WTC11 (cell line): ENCODE measurements at regions not wholly inside any gene's neighbourhood (a gene's known extent, or its start where the extent isn't known, plus 50 kb on each side); places are given as distances from the start of the nearest gene placed in this dataset.

Source experiments
- ELF4 ChIP-seq: sonication (generic); formaldehyde crosslinking; IDR thresholded peaks from 2 replicates; pipeline ENCODE4 v1.8.1; 2022; ENCODE audit warnings: low read depth, mild to moderate bottlenecking, moderate library complexity, missing genetic modification reagents
- FOXJ3 ChIP-seq: sonication (generic); formaldehyde crosslinking; IDR thresholded peaks from 2 replicates; pipeline ENCODE4 v1.9.0; 2021; ENCODE audit warnings: missing genetic modification reagents, mild to moderate bottlenecking, borderline replicate concordance
- JUN ChIP-seq: sonication (generic); formaldehyde crosslinking; IDR thresholded peaks from 2 replicates; pipeline ENCODE4 v1.8.0; 2023; ENCODE audit warnings: mild to moderate bottlenecking, missing genetic modification reagents
- NFE2L1 ChIP-seq: sonication (generic); formaldehyde crosslinking; IDR thresholded peaks from 2 replicates; pipeline ENCODE4 v1.8.1; 2023; ENCODE audit warnings: missing genetic modification reagents
- TP53 ChIP-seq: sonication (generic); formaldehyde crosslinking; IDR thresholded peaks from 2 replicates; pipeline ENCODE4 v1.8.1; 2023; ENCODE audit warnings: mild to moderate bottlenecking, missing genetic modification reagents
- ZNF423 ChIP-seq: fragments of 250-450 bp; sonication (Bioruptor Pico); IDR thresholded peaks from 2 replicates; pipeline ENCODE4 v2.1.2; 2022; ENCODE audit warnings: mild to moderate bottlenecking, moderate library complexity
- TF ChIP-seq, protein P1 (sequence below): fragments of 200-600 bp; IDR thresholded peaks from 2 replicates; pipeline ENCODE4 v1.8.0; 2022; ENCODE audit warnings: antibody characterized with exemption
- TF ChIP-seq, protein P2 (sequence below): fragments of 250-450 bp; sonication (Bioruptor Pico); IDR thresholded peaks from 2 replicates; pipeline ENCODE4 v2.1.2; 2022; ENCODE audit warnings: mild to moderate bottlenecking, moderate library complexity
- TF ChIP-seq, protein P3 (sequence below): sonication (generic); formaldehyde crosslinking; IDR thresholded peaks from 2 replicates; pipeline ENCODE4 v1.8.0; 2022; ENCODE audit warnings: mild to moderate bottlenecking, missing genetic modification reagents
- TF ChIP-seq, protein P4 (sequence below): sonication (generic); formaldehyde crosslinking; IDR thresholded peaks from 2 replicates; pipeline ENCODE4 v1.8.1; 2023; ENCODE audit warnings: mild to moderate bottlenecking, missing genetic modification reagents
- TF ChIP-seq, protein P5 (sequence below): sonication (generic); formaldehyde crosslinking; conservative IDR thresholded peaks from 2 replicates; pipeline ENCODE4 v1.8.1; 2022; ENCODE audit warnings: mild to moderate bottlenecking, missing genetic modification reagents
- TF ChIP-seq, protein P6 (sequence below): fragments of 250-450 bp; sonication (Bioruptor Pico); IDR thresholded peaks from 2 replicates; pipeline ENCODE4 v1.9.0; 2021; ENCODE audit warnings: mild to moderate bottlenecking, borderline replicate concordance

DNA sequence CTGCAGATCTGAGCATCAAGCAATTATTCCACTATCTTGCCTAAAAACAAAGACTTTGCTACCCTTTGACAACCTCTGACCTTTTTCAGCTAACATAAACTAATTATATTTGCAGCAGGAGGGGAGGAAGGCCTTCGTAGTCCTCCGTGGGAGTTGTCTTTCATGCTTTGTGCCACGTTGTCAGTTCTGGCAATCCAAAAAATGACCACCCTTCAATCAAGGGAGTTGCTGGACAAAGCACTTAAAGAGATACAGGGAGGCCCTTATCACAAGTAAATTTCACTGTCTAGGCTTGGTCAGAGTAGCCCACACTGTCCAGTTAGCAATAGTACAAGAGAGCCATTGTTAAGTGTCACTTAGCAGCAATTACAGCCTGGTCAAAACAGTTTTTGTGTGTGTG is 578.9 kb downstream of the HAO1 start:
- TF ChIP-seq, protein P1, sequence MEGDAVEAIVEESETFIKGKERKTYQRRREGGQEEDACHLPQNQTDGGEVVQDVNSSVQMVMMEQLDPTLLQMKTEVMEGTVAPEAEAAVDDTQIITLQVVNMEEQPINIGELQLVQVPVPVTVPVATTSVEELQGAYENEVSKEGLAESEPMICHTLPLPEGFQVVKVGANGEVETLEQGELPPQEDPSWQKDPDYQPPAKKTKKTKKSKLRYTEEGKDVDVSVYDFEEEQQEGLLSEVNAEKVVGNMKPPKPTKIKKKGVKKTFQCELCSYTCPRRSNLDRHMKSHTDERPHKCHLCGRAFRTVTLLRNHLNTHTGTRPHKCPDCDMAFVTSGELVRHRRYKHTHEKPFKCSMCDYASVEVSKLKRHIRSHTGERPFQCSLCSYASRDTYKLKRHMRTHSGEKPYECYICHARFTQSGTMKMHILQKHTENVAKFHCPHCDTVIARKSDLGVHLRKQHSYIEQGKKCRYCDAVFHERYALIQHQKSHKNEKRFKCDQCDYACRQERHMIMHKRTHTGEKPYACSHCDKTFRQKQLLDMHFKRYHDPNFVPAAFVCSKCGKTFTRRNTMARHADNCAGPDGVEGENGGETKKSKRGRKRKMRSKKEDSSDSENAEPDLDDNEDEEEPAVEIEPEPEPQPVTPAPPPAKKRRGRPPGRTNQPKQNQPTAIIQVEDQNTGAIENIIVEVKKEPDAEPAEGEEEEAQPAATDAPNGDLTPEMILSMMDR, result no peak
- TF ChIP-seq, protein P2, sequence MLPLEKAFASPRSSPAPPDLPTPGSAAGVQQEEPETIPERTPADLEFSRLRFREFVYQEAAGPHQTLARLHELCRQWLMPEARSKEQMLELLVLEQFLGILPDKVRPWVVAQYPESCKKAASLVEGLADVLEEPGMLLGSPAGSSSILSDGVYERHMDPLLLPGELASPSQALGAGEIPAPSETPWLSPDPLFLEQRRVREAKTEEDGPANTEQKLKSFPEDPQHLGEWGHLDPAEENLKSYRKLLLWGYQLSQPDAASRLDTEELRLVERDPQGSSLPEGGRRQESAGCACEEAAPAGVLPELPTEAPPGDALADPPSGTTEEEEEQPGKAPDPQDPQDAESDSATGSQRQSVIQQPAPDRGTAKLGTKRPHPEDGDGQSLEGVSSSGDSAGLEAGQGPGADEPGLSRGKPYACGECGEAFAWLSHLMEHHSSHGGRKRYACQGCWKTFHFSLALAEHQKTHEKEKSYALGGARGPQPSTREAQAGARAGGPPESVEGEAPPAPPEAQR, result no peak
- TF ChIP-seq, protein P3, sequence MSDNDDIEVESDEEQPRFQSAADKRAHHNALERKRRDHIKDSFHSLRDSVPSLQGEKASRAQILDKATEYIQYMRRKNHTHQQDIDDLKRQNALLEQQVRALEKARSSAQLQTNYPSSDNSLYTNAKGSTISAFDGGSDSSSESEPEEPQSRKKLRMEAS, result no peak
- no peak for TF ChIP-seq ELF4 (CRISPR knock-in tag)
- TF ChIP-seq, protein P4, sequence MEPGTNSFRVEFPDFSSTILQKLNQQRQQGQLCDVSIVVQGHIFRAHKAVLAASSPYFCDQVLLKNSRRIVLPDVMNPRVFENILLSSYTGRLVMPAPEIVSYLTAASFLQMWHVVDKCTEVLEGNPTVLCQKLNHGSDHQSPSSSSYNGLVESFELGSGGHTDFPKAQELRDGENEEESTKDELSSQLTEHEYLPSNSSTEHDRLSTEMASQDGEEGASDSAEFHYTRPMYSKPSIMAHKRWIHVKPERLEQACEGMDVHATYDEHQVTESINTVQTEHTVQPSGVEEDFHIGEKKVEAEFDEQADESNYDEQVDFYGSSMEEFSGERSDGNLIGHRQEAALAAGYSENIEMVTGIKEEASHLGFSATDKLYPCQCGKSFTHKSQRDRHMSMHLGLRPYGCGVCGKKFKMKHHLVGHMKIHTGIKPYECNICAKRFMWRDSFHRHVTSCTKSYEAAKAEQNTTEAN (CRISPR knock-in tag), result no peak
- TF ChIP-seq TP53 (CRISPR knock-in tag), result no peak
- TF ChIP-seq JUN, result no peak
- no peak for TF ChIP-seq ZNF423
- TF ChIP-seq, protein P5, sequence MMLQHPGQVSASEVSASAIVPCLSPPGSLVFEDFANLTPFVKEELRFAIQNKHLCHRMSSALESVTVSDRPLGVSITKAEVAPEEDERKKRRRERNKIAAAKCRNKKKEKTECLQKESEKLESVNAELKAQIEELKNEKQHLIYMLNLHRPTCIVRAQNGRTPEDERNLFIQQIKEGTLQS (CRISPR knock-in tag), result no peak
- TF ChIP-seq NFE2L1 (CRISPR knock-in tag), result no peak
- TF ChIP-seq, protein P6, sequence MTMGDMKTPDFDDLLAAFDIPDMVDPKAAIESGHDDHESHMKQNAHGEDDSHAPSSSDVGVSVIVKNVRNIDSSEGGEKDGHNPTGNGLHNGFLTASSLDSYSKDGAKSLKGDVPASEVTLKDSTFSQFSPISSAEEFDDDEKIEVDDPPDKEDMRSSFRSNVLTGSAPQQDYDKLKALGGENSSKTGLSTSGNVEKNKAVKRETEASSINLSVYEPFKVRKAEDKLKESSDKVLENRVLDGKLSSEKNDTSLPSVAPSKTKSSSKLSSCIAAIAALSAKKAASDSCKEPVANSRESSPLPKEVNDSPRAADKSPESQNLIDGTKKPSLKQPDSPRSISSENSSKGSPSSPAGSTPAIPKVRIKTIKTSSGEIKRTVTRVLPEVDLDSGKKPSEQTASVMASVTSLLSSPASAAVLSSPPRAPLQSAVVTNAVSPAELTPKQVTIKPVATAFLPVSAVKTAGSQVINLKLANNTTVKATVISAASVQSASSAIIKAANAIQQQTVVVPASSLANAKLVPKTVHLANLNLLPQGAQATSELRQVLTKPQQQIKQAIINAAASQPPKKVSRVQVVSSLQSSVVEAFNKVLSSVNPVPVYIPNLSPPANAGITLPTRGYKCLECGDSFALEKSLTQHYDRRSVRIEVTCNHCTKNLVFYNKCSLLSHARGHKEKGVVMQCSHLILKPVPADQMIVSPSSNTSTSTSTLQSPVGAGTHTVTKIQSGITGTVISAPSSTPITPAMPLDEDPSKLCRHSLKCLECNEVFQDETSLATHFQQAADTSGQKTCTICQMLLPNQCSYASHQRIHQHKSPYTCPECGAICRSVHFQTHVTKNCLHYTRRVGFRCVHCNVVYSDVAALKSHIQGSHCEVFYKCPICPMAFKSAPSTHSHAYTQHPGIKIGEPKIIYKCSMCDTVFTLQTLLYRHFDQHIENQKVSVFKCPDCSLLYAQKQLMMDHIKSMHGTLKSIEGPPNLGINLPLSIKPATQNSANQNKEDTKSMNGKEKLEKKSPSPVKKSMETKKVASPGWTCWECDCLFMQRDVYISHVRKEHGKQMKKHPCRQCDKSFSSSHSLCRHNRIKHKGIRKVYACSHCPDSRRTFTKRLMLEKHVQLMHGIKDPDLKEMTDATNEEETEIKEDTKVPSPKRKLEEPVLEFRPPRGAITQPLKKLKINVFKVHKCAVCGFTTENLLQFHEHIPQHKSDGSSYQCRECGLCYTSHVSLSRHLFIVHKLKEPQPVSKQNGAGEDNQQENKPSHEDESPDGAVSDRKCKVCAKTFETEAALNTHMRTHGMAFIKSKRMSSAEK (CRISPR knock-in tag), result no peak
- TF ChIP-seq FOXJ3 (CRISPR knock-in tag), result no peak
